ENCODE measurements at regions not wholly inside any gene's neighbourhood (a gene's known extent, or its start where the extent isn't known, plus 50 kb on each side); places are given as distances from the start of the nearest gene placed in this dataset.

- CTCF ChIA-PET (ENCODE audit: low intra/inter-chr PET ratio, low total read pairs), result no interaction called here
- in situ Hi-C loops (cut with HindIII; ENCODE audit: extremely low pct_ligation_motif_present, low pct_unique_long_range_greater_than_20kb), result no loop called here
- FAIRE-seq, result no peak
- no peak for TF ChIP-seq RARG (CRISPR knock-in tag; IDR thresholded peaks at IDR 0.05; ENCODE audit: low read depth)
- no peak for TF ChIP-seq ZNF264 (CRISPR knock-in tag; IDR thresholded peaks at IDR 0.05)
- TF ChIP-seq HNF4A (CRISPR knock-in tag; IDR thresholded peaks at IDR 0.05), result 0 out of 2 replicates have a peak, but pooled peaks have one; percentile 25
- TF ChIP-seq THAP9 (CRISPR knock-in tag; IDR thresholded peaks at IDR 0.05; ENCODE audit: borderline replicate concordance), result no peak
- peak; percentile 33; the same call in 1 of the 2 replicates for TF ChIP-seq ZFX (CRISPR knock-in tag; IDR thresholded peaks at IDR 0.05; ENCODE audit: low read depth)
- TF ChIP-seq DZIP1 (CRISPR knock-in tag; IDR thresholded peaks at IDR 0.05), result no peak
- peak; percentile 62; the same call in 1 of the 2 replicates for TF ChIP-seq FOXK1 (CRISPR knock-in tag; IDR thresholded peaks at IDR 0.05; ENCODE audit: borderline replicate concordance, low read depth)
- TF ChIP-seq ONECUT2 (CRISPR knock-in tag; IDR thresholded peaks at IDR 0.05), result no peak
- 0 out of 2 replicates have a peak, but pooled peaks have one; percentile 21 for TF ChIP-seq IKZF5 (CRISPR knock-in tag; IDR thresholded peaks at IDR 0.05)
- no peak for TF ChIP-seq KAT7 (CRISPR knock-in tag; IDR thresholded peaks at IDR 0.05; ENCODE audit: borderline replicate concordance)
- TF ChIP-seq ZNF772 (CRISPR knock-in tag; IDR thresholded peaks at IDR 0.05), result no peak
- peak; percentile 48; the same call in 1 of the 2 replicates for TF ChIP-seq ZMYM4 (CRISPR knock-in tag; IDR thresholded peaks at IDR 0.05)
Observed at GRCh38 chr21:34199121-34199910, 125.9 kb downstream of the MRPS6 start.

More at GRCh38 chr21:34199121-34199910, 125.9 kb downstream of the MRPS6 start:
- Histone ChIP-seq H4K20me1 (ENCODE audit: insufficient read depth, low read length) (no peaks in the 10 kb centered on the region), H3K27me3 (ENCODE audit: control insufficient read depth in 1 of 2, insufficient read depth in 2 of 2, low read length in 2 of 2) (no peaks in the 10 kb centered on the region), H3K79me2 (ENCODE audit: insufficient read depth, low read length) (no peaks in the 10 kb centered on the region), H3K9ac (ENCODE audit: insufficient read depth, low read depth, low read length) (no peak overlapping the region), H3K4me1 (ENCODE audit: insufficient read depth, low read length) (peaks cover 43% of the 10 kb centered on the region), H3K4me3 (replicated peaks in 1 of 3; ENCODE audit: insufficient read depth in 1 of 3, low read depth in 2 of 3, low read length in 3 of 3) (no peak overlapping the region), H3K36me3 (replicated peaks in 1 of 2; ENCODE audit: control insufficient read depth in 1 of 2, insufficient read depth in 2 of 2, low read length in 2 of 2) (no peaks in the 10 kb centered on the region), H3K27ac (ENCODE audit: extremely low read length, insufficient read depth, low read length) (no peak overlapping the region), H2AFZ (ENCODE audit: low read length) (no peak overlapping the region), H3K4me2 (ENCODE audit: low read depth, low read length) (peak overlapping the region; percentile 16; the same call in 1 of the 2 replicates), H3K9me3 (ENCODE audit: low read length) (no peaks in the 10 kb centered on the region)
- DNase-seq (ENCODE audit: low spot score), result no peak
- ATAC-seq, result peak; percentile 36; the same call in 2 of the 3 replicates
- intact Hi-C loops (cut with micrococcal nuclease; ENCODE audit: unreplicated experiment), result no loop called here
- BruUV-seq (replicated peaks), result no TSS peak
- 47% methylated on average over 7 of the region's 7 CpGs for WGBS (ENCODE audit: low lambda C conversion rate)
- POLR2A ChIA-PET, result interaction anchor here (0.7 kb wide), 1 partner anchor 125 kb away, joined by 4 read pairs; no protein-coding TSS in a partner anchor

Data from HepG2 (cell line).